ENCODE measurements at regions not wholly inside any gene's neighbourhood (a gene's known extent, or its start where the extent isn't known, plus 50 kb on each side); places are given as distances from the start of the nearest gene placed in this dataset.

DNA sequence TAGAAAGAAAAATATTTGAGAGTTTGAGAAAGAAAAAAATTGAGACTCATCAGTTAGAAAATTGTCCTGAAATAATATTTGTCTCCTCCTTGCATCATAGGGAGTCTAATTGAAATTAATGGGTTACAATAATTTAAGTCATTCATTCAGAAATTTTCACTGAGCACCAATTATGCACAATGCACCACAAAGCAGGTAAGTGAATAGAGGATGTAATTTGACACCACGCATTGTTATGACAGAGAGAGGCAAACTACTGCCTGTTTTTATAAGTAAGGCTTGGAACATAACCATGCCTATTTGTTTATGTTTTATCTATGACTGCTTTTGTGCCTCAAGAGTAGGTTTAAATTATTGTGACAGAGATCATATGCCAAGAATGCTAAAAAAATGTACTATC lies 537.9 kb upstream of the FAT3 start:
- no peak for DNase-seq (ENCODE audit: low spot score)
- peaks cover 2% of the 10 kb centered on the region for H3K27me3 Mint-ChIP-seq (ENCODE audit: low read depth)
- no peak overlapping the region for H3K4me3 Mint-ChIP-seq (ENCODE audit: unreplicated experiment)
- TF ChIP-seq CTCF (IDR thresholded peaks at IDR 0.05): no peak
- H3K27ac Mint-ChIP-seq (ENCODE audit: unreplicated experiment): no peak overlapping the region
- no peaks in the 10 kb centered on the region for H3K36me3 Mint-ChIP-seq (ENCODE audit: low read depth)
- H3K9me3 Mint-ChIP-seq (ENCODE audit: low read depth): peaks cover 2% of the 10 kb centered on the region
- H3K4me1 Mint-ChIP-seq (ENCODE audit: low read depth): peaks cover 3% of the 10 kb centered on the region

GRCh38 chr11:91686281-91686680 lies 538.3 kb upstream of the FAT3 start:
- H3K27me3 Mint-ChIP-seq (ENCODE audit: low read depth): peaks cover 2% of the 10 kb centered on the region
- no peak for TF ChIP-seq CTCF (IDR thresholded peaks at IDR 0.05)
- H3K9me3 Mint-ChIP-seq (ENCODE audit: low read depth): peaks cover 2% of the 10 kb centered on the region
- H3K27ac Mint-ChIP-seq (ENCODE audit: unreplicated experiment): no peak overlapping the region
- no peak overlapping the region for H3K4me3 Mint-ChIP-seq (ENCODE audit: unreplicated experiment)
- peaks cover 3% of the 10 kb centered on the region for H3K4me1 Mint-ChIP-seq (ENCODE audit: low read depth)
- H3K36me3 Mint-ChIP-seq (ENCODE audit: low read depth): no peaks in the 10 kb centered on the region
- no peak for DNase-seq (ENCODE audit: low spot score)

DNA sequence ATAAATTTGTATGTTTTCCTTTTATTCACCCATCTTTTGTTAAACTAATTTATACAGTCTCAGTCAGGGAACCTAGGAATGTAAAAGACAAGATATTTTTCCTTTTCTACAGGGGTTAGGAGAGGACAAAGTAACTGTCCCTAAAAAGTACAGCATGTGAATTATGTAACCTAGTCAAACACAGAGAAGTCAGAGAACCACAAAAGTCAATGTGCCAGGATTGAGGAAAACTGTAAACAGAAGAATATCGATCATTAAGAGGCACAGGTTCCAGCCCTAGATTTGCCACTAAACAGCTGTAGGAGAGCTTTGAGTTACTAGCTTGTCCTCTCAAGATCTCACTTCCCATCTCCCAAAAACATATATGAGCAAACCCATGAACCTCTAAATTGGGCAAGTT lies 550.9 kb upstream of the FAT3 start:
- Mint-ChIP-seq H3K9me3 (ENCODE audit: low read depth) (peaks cover 4% of the 10 kb centered on the region), H3K4me3 (ENCODE audit: unreplicated experiment) (no peak overlapping the region)
- TF ChIP-seq CTCF (IDR thresholded peaks at IDR 0.05): no peak

GRCh38 chr11:91664521-91664920 lies 560.1 kb upstream of the FAT3 start:
- Mint-ChIP-seq H3K4me1 (ENCODE audit: low read depth) (no peaks in the 10 kb centered on the region), H3K4me3 (ENCODE audit: unreplicated experiment) (no peak overlapping the region), H3K27ac (ENCODE audit: unreplicated experiment) (no peak overlapping the region), H3K36me3 (ENCODE audit: low read depth) (no peaks in the 10 kb centered on the region), H3K9me3 (ENCODE audit: low read depth) (no peaks in the 10 kb centered on the region), H3K27me3 (ENCODE audit: low read depth) (no peaks in the 10 kb centered on the region)
- no peak for DNase-seq (ENCODE audit: low spot score)
- no peak for TF ChIP-seq CTCF (IDR thresholded peaks at IDR 0.05)

More for the DNA sequence above, 550.9 kb upstream of the FAT3 start:
- H3K4me1 Mint-ChIP-seq (ENCODE audit: low read depth): no peaks in the 10 kb centered on the region
- H3K36me3 Mint-ChIP-seq (ENCODE audit: low read depth): no peaks in the 10 kb centered on the region
- H3K27me3 Mint-ChIP-seq (ENCODE audit: low read depth): no peaks in the 10 kb centered on the region
- no peak for DNase-seq (ENCODE audit: low spot score)
- H3K27ac Mint-ChIP-seq (ENCODE audit: unreplicated experiment): no peak overlapping the region

DNA sequence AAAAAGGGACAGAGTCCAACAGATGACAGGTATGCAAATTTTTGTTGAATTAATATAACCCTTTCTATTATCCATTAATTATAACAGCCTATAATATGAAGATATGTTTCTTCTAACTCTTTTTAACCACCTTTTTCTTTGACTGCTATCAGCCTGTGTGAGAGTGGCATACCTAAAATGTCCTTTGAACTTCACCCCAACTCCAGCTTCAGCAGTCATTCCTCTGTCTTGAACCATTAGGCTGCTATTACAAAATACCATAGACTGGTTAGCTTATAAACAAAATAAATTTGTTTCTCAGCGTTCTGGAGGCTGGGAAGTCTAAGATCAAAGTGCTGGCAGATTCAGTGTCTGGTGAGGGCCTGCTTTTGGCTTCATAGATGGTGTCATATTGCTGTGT lies 564.6 kb upstream of the FAT3 start:
- no peak for DNase-seq (ENCODE audit: low spot score)
- Mint-ChIP-seq H3K36me3 (ENCODE audit: low read depth) (no peaks in the 10 kb centered on the region), H3K27me3 (ENCODE audit: low read depth) (peaks cover 2% of the 10 kb centered on the region), H3K4me1 (ENCODE audit: low read depth) (no peaks in the 10 kb centered on the region), H3K27ac (ENCODE audit: unreplicated experiment) (no peak overlapping the region), H3K9me3 (ENCODE audit: low read depth) (no peaks in the 10 kb centered on the region), H3K4me3 (ENCODE audit: unreplicated experiment) (no peak overlapping the region)
- TF ChIP-seq CTCF (IDR thresholded peaks at IDR 0.05): no peak

Measured in chondrocyte (in vitro differentiated cells).